ENCODE measurements at regions not wholly inside any gene's neighbourhood (a gene's known extent, or its start where the extent isn't known, plus 50 kb on each side); places are given as distances from the start of the nearest gene placed in this dataset.

GRCh38 chr10:131825960-131826650, 74.7 kb upstream of the PPP2R2D start:
- TF ChIP-seq, protein P1, sequence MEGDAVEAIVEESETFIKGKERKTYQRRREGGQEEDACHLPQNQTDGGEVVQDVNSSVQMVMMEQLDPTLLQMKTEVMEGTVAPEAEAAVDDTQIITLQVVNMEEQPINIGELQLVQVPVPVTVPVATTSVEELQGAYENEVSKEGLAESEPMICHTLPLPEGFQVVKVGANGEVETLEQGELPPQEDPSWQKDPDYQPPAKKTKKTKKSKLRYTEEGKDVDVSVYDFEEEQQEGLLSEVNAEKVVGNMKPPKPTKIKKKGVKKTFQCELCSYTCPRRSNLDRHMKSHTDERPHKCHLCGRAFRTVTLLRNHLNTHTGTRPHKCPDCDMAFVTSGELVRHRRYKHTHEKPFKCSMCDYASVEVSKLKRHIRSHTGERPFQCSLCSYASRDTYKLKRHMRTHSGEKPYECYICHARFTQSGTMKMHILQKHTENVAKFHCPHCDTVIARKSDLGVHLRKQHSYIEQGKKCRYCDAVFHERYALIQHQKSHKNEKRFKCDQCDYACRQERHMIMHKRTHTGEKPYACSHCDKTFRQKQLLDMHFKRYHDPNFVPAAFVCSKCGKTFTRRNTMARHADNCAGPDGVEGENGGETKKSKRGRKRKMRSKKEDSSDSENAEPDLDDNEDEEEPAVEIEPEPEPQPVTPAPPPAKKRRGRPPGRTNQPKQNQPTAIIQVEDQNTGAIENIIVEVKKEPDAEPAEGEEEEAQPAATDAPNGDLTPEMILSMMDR (IDR thresholded peaks at IDR 0.05): no peak
- no peak for TF ChIP-seq EP300 (IDR thresholded peaks at IDR 0.05)

Data from gastroesophageal sphincter (tissue), 3 donors.